Naive thymus-derived CD4-positive, alpha-beta T cell (primary cell): ENCODE measurements at regions not wholly inside any gene's neighbourhood (a gene's known extent, or its start where the extent isn't known, plus 50 kb on each side); places are given as distances from the start of the nearest gene placed in this dataset.
"Not testable (repeated sequence)": the region's sequence is repeated elsewhere in the genome, so short reads cannot be mapped to it uniquely, and the experiment has no call there.

Experiments
- ATAC-seq: fragments of 150-1000 bp; cut with Tn5 transposase; 2 replicates; pipeline ENCODE4 v1.10.0; 2021; ENCODE audit warnings: mild to moderate bottlenecking, moderate library complexity
- CTCF ChIA-PET: fragments of 350-600 bp; sonication (Branson Sonifier 250); formaldehyde crosslinking; loops from one replicate; lab custom pipeline; 2021; ENCODE audit warnings: antibody characterized with exemption; lab: Charles Lee
- POLR2A ChIA-PET: fragments of 350-600 bp; sonication (Branson Sonifier 250); formaldehyde crosslinking; loops from one replicate; lab custom pipeline; 2021; ENCODE audit warnings: antibody characterized with exemption, inconsistent platforms; lab: Charles Lee
- DNase-seq, 9 donors: peaks; one replicate each; pipeline versions ENCODE4 v3.0.0 to v3.0.0-alpha.2; 2020 to 2022; ENCODE audit warnings: mixed read lengths in 1 of 9
- H3K27ac ChIP-seq: one replicate; pipeline ENCODE4 v1.7.0; 2013; ENCODE audit warnings: mild to moderate bottlenecking, low read depth, low read length, moderate library complexity
- H3K27me3 ChIP-seq, 2 donors: one replicate each; pipeline ENCODE4 v1.7.0; 2013; ENCODE audit warnings: low read length in 2 of 2, mild to moderate bottlenecking in 2 of 2, moderate library complexity in 2 of 2; ENCODE audit not compliant: control insufficient read depth in 2 of 2, insufficient read depth in 2 of 2
- H3K36me3 ChIP-seq, 3 experiments: 1 replicate in 2 of 3; 2 replicates in 1 of 3; pipeline ENCODE4 v1.7.0; 2013; ENCODE audit warnings: low read length in 3 of 3, mild to moderate bottlenecking in 3 of 3, moderate library complexity in 1 of 3; ENCODE audit not compliant: insufficient read depth in 3 of 3, control insufficient read depth in 2 of 3
- H3K4me1 ChIP-seq, 2 donors: one replicate each; pipeline ENCODE4 v1.7.0; 2013; ENCODE audit warnings: low read length in 2 of 2, mild to moderate bottlenecking in 2 of 2, moderate library complexity in 1 of 2; ENCODE audit not compliant: control insufficient read depth in 2 of 2, insufficient read depth in 2 of 2
- H3K4me3 ChIP-seq: 2 replicates; pipeline ENCODE4 v1.7.0; 2013; ENCODE audit warnings: mild to moderate bottlenecking, low read length
- H3K9me3 ChIP-seq, 3 experiments: 1 replicate in 2 of 3; 2 replicates in 1 of 3; pipeline ENCODE4 v1.7.0; 2013; ENCODE audit warnings: low read length in 3 of 3; ENCODE audit not compliant: control insufficient read depth in 2 of 3
- H3K27ac Mint-ChIP-seq, 9 donors: one replicate each; pipeline ENCODE4 v1.8.0; 2020 to 2022; ENCODE audit warnings: mixed read lengths in 9 of 9, mild to moderate bottlenecking in 8 of 9, moderate library complexity in 5 of 9, inconsistent platforms in 2 of 9
- H3K27me3 Mint-ChIP-seq, 5 donors: one replicate each; pipeline ENCODE4 v1.8.0; 2021 to 2022; ENCODE audit warnings: mixed read lengths in 5 of 5, mild to moderate bottlenecking in 1 of 5
- H3K36me3 Mint-ChIP-seq, 5 donors: one replicate each; pipeline ENCODE4 v1.8.0; 2020 to 2022; ENCODE audit warnings: mixed read lengths in 5 of 5, mild to moderate bottlenecking in 3 of 5, inconsistent platforms in 1 of 5
- H3K4me1 Mint-ChIP-seq, 7 donors: one replicate each; pipeline ENCODE4 v1.8.0; 2020 to 2022; ENCODE audit warnings: mixed read lengths in 7 of 7, mild to moderate bottlenecking in 3 of 7, inconsistent platforms in 1 of 7
- H3K4me3 Mint-ChIP-seq, 10 donors: one replicate each; pipeline ENCODE4 v1.8.0; 2020 to 2022; ENCODE audit warnings: mild to moderate bottlenecking in 10 of 10, mixed read lengths in 10 of 10, moderate library complexity in 6 of 10, inconsistent platforms in 2 of 10
- H3K9me3 Mint-ChIP-seq, 11 donors: one replicate each; pipeline ENCODE4 v1.8.0; 2020 to 2022; ENCODE audit warnings: mixed read lengths in 11 of 11, mild to moderate bottlenecking in 4 of 11, inconsistent platforms in 1 of 11, moderate library complexity in 1 of 11
- intact Hi-C, 2 donors: fragments of 100-400 bp; cut with micrococcal nuclease; formaldehyde crosslinking; loops; one replicate each; pipeline ENCODE4 v1.15.1; 2023

GRCh38 chr1:30133414-30134055 lies 589.9 kb downstream of the MATN1 start:
- H3K4me1 Mint-ChIP-seq: peaks cover 0 to 5% (median 0%) of the 10 kb centered on the region in 7 donors
- Histone ChIP-seq H3K4me3 (no peak overlapping the region), H3K27ac (no peak overlapping the region), H3K27me3 (no peaks in the 10 kb centered on the region), H3K9me3 (no peaks in the 10 kb centered on the region), H3K36me3 (no peaks in the 10 kb centered on the region), H3K4me1 (no peaks in the 10 kb centered on the region)
- ChIA-PET CTCF (no interaction called here), POLR2A (no interaction called here)
- no peak for ATAC-seq
- intact Hi-C loops: no loop called here
- H3K27ac Mint-ChIP-seq: no peak overlapping the region
- no peak overlapping the region for H3K4me3 Mint-ChIP-seq
- H3K36me3 Mint-ChIP-seq: no peaks in the 10 kb centered on the region
- peaks cover 1 to 27% (median 8%) of the 10 kb centered on the region in 5 donors for H3K27me3 Mint-ChIP-seq
- peaks cover 0 to 2% (median 0%) of the 10 kb centered on the region in 11 donors for H3K9me3 Mint-ChIP-seq
- DNase-seq: no peak

GRCh38 chr1:30132602-30133286 lies 590.6 kb downstream of the MATN1 start:
- Mint-ChIP-seq H3K4me1 (peaks cover 0 to 5% (median 0%) of the 10 kb centered on the region in 7 donors), H3K36me3 (no peaks in the 10 kb centered on the region), H3K4me3 (no peak overlapping the region), H3K9me3 (peaks cover 0 to 2% (median 0%) of the 10 kb centered on the region in 11 donors), H3K27me3 (peaks cover 0 to 28% (median 10%) of the 10 kb centered on the region in 5 donors), H3K27ac (no peak overlapping the region)
- Histone ChIP-seq H3K27ac (no peak overlapping the region), H3K27me3 (no peaks in the 10 kb centered on the region), H3K36me3 (no peaks in the 10 kb centered on the region), H3K9me3 (no peaks in the 10 kb centered on the region), H3K4me3 (no peak overlapping the region), H3K4me1 (no peaks in the 10 kb centered on the region)
- intact Hi-C loops: no loop called here
- DNase-seq (no peak), ATAC-seq (no peak)
- CTCF ChIA-PET: no interaction called here
- POLR2A ChIA-PET: no interaction called here

DNA sequence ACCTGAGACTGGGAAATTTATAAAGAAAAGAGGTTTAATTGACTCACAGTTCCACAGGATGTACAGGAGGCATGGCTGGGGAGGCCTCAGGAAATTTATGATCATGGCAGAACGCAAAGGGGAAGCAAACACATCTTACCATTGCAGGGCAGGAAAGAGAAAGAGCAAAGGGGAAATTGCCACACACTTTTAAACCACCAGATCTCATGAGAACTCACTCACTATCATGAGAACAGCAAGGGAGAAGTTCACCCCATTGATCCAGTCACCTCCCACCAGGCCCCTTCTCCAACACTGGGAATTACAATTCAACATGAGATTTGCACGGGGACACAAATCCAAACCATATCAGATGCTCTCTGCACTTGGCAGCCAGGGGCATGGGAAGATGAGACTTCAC lies 592.8 kb downstream of the MATN1 start:
- peak; percentile 40 for ATAC-seq
- H3K4me1 ChIP-seq, H3K36me3 Mint-ChIP-seq, H3K27me3 ChIP-seq, H3K4me1 Mint-ChIP-seq, H3K27ac Mint-ChIP-seq, CTCF ChIA-PET, H3K4me3 ChIP-seq, intact Hi-C loops, DNase-seq, H3K36me3 ChIP-seq, H3K9me3 Mint-ChIP-seq, POLR2A ChIA-PET, H3K4me3 Mint-ChIP-seq, H3K9me3 ChIP-seq, H3K27ac ChIP-seq: not testable (repeated sequence)
- H3K27me3 Mint-ChIP-seq: peaks cover 0 to 28% (median 15%) of the 10 kb centered on the region in 5 donors

GRCh38 chr1:30130099-30130498 lies 593.3 kb downstream of the MATN1 start:
- Histone ChIP-seq H3K36me3 (no peaks in the 10 kb centered on the region), H3K4me1 (no peaks in the 10 kb centered on the region), H3K4me3 (no peak overlapping the region), H3K27me3 (no peaks in the 10 kb centered on the region), H3K9me3 (no peaks in the 10 kb centered on the region), H3K27ac (no peak overlapping the region)
- DNase-seq: no peak
- peaks cover 0 to 28% (median 15%) of the 10 kb centered on the region in 5 donors for H3K27me3 Mint-ChIP-seq
- H3K27ac Mint-ChIP-seq: no peak overlapping the region
- H3K4me1 Mint-ChIP-seq: peaks cover 0 to 5% (median 0%) of the 10 kb centered on the region in 7 donors
- ChIA-PET POLR2A (no interaction called here), CTCF (no interaction called here)
- H3K4me3 Mint-ChIP-seq: no peak overlapping the region
- intact Hi-C loops: no loop called here
- no peaks in the 10 kb centered on the region for H3K9me3 Mint-ChIP-seq
- no peak for ATAC-seq
- no peaks in the 10 kb centered on the region for H3K36me3 Mint-ChIP-seq

DNA sequence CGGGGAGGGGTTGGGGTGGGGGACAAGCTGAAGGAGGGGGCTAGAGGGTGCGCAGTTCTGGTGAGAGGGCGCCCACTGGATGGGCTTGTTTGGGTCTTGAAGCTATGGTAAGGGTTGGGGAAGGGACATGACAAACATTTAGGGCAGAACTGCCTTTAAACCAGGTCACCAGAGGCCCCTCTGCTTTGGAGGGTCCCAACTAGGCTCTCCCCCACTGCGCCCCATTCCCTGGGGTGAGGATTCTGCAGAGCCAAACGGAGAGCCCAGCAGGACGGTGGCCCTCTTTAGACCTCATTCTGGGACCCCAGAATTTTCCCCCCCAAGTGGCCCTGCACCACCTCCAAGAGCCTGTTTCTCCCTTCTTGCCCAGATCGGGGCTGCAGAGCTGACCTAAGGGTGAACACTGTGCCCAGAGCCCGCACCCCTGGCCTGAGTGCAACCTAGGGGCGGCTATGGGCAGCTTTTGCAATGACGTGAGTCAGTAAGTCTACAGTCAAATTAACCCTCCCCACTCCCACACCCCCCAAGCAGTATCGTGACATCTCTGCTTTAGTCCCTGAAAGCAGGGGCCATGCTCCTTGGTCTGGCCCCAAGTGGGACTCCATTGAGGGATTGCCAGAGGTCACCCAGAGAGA lies 593.8 kb downstream of the MATN1 start:
- no peaks in the 10 kb centered on the region for H3K9me3 ChIP-seq
- H3K27ac ChIP-seq: no peak overlapping the region
- Mint-ChIP-seq H3K27ac (no peak overlapping the region), H3K9me3 (peaks cover 0 to 2% (median 0%) of the 10 kb centered on the region in 11 donors), H3K4me3 (no peak overlapping the region), H3K4me1 (peaks cover 0 to 5% (median 0%) of the 10 kb centered on the region in 7 donors), H3K27me3 (peaks cover 0 to 25% (median 15%) of the 10 kb centered on the region in 5 donors), H3K36me3 (no peaks in the 10 kb centered on the region)
- H3K4me1 ChIP-seq: no peaks in the 10 kb centered on the region
- H3K36me3 ChIP-seq: no peaks in the 10 kb centered on the region
- DNase-seq (no peak), ATAC-seq (no peak)
- no peak overlapping the region for H3K4me3 ChIP-seq
- no peaks in the 10 kb centered on the region for H3K27me3 ChIP-seq
- intact Hi-C loops: no loop called here
- CTCF ChIA-PET: no interaction called here
- POLR2A ChIA-PET: no interaction called here

DNA sequence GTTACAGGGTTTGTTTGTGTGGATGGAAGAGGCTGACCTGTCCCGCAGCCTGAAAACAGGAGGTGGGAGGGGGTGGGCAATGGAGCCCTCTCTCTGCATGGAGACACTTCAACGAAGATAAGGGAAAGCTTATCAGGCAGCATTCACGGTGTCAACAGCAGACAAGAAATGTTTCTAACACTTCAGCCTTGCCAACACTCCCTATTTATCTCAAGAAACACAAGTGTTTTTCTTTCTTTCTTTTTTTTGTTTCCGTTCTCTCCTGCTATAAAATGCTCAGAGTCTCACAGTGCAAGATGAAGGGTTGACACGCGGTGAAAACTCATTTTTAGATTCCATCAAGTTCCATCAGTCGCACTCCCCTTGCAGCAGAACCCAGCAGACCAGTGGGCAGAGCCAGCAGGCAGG lies 594.4 kb downstream of the MATN1 start:
- Mint-ChIP-seq H3K36me3 (no peaks in the 10 kb centered on the region), H3K27me3 (peaks cover 0 to 24% (median 15%) of the 10 kb centered on the region in 5 donors), H3K4me1 (peaks cover 0 to 5% (median 0%) of the 10 kb centered on the region in 7 donors), H3K9me3 (peaks cover 0 to 2% (median 0%) of the 10 kb centered on the region in 11 donors), H3K27ac (no peak overlapping the region), H3K4me3 (no peak overlapping the region)
- ChIA-PET POLR2A (no interaction called here), CTCF (no interaction called here)
- no peak overlapping the region for H3K27ac ChIP-seq
- ATAC-seq (no peak), DNase-seq (no peak)
- no peaks in the 10 kb centered on the region for H3K27me3 ChIP-seq
- no peaks in the 10 kb centered on the region for H3K36me3 ChIP-seq
- intact Hi-C loops: no loop called here
- H3K4me3 ChIP-seq: no peak overlapping the region
- H3K9me3 ChIP-seq: no peaks in the 10 kb centered on the region
- no peaks in the 10 kb centered on the region for H3K4me1 ChIP-seq
